Fibroblast of lung (primary cell): ENCODE measurements at regions not wholly inside any gene's neighbourhood (a gene's known extent, or its start where the extent isn't known, plus 50 kb on each side); places are given as distances from the start of the nearest gene placed in this dataset.

Experiments
- DNase-seq, 2 donors: peaks; one replicate each; pipeline versions ENCODE4 v3.0.0 to v3.0.0-alpha.2; 2010; ENCODE audit warnings: low read depth in 2 of 2
- H2AFZ ChIP-seq: 2 replicates; pipeline ENCODE4 v1.5.1; 2012; ENCODE audit warnings: low read length, control low read depth, inconsistent platforms
- H3K27ac ChIP-seq: 2 replicates; pipeline ENCODE4 v1.5.1; 2011; ENCODE audit warnings: low read length, control low read depth; ENCODE audit not compliant: insufficient read depth
- H3K27me3 ChIP-seq: 2 replicates; pipeline ENCODE4 v1.5.1; 2011; ENCODE audit warnings: mild to moderate bottlenecking, low read length; ENCODE audit not compliant: control insufficient read depth, insufficient read depth
- H3K36me3 ChIP-seq: 2 replicates; pipeline ENCODE4 v1.5.1; 2011; ENCODE audit warnings: low read length; ENCODE audit not compliant: control insufficient read depth, insufficient read depth
- H3K4me1 ChIP-seq: 2 replicates; pipeline ENCODE4 v1.5.1; 2011; ENCODE audit warnings: low read length; ENCODE audit not compliant: control insufficient read depth, insufficient read depth; ENCODE audit errors: extremely low read depth
- H3K4me2 ChIP-seq: 2 replicates; pipeline ENCODE4 v1.5.1; 2011; ENCODE audit warnings: low read length, control low read depth; ENCODE audit not compliant: insufficient read depth; ENCODE audit errors: extremely low read depth
- H3K4me3 ChIP-seq, 4 experiments: fragments of 200-600 bp in 1 of 4; sonication (generic) in 1 of 4; replicated peaks in 1 of 4; 2 replicates each; pipeline ENCODE4 v1.5.1; 2011 to 2016; ENCODE audit warnings: low read length in 4 of 4, low read depth in 3 of 4, mild to moderate bottlenecking in 3 of 4, control low read depth in 2 of 4, inconsistent platforms in 1 of 4, mixed read lengths in 1 of 4; ENCODE audit not compliant: insufficient read depth in 1 of 4; ENCODE audit errors: control extremely low read depth in 1 of 4
- H3K79me2 ChIP-seq: 2 replicates; pipeline ENCODE4 v1.5.1; 2012; ENCODE audit warnings: mild to moderate bottlenecking, low read length, inconsistent platforms; ENCODE audit not compliant: control insufficient read depth, insufficient read depth
- H3K9ac ChIP-seq: 2 replicates; pipeline ENCODE4 v1.5.1; 2011; ENCODE audit warnings: mild to moderate bottlenecking, low read length, control low read depth; ENCODE audit not compliant: insufficient read depth
- H3K9me3 ChIP-seq: 2 replicates; pipeline ENCODE4 v1.5.1; 2012; ENCODE audit warnings: low read depth, low read length; ENCODE audit not compliant: control insufficient read depth, insufficient read depth
- H4K20me1 ChIP-seq: 2 replicates; pipeline ENCODE4 v1.5.1; 2011; ENCODE audit warnings: low read length; ENCODE audit not compliant: control insufficient read depth, insufficient read depth; ENCODE audit errors: extremely low read depth
- CTCF ChIP-seq, 2 donors: IDR thresholded peaks in 1 of 2; conservative IDR thresholded peaks in 1 of 2; 1 replicate in 1 of 2; 2 replicates in 1 of 2; pipeline ENCODE4 v1.5.1; 2011 to 2012; ENCODE audit warnings: low read length in 2 of 2, control low read depth in 1 of 2, inconsistent platforms in 1 of 2, low read depth in 1 of 2, mild to moderate bottlenecking in 1 of 2
- EZH2 ChIP-seq: IDR thresholded peaks from 2 replicates; pipeline ENCODE4 v1.5.1; 2012; ENCODE audit warnings: low read length, control low read depth, mild to moderate bottlenecking; ENCODE audit errors: missing control alignments

- H2AFZ ChIP-seq = no peak overlapping the region
- H4K20me1 ChIP-seq = no peaks in the 10 kb centered on the region
- TF ChIP-seq CTCF (conservative IDR thresholded peaks at IDR 0.05 in 1 of 2, IDR thresholded peaks at IDR 0.05 in 1 of 2; ENCODE audit: low read depth in 1 of 2, low read length in 2 of 2) (no peak), EZH2 (no peak)
- H3K27ac ChIP-seq = no peak overlapping the region
- H3K4me3 ChIP-seq = no peak overlapping the region
- no peaks in the 10 kb centered on the region for H3K4me1 ChIP-seq
- H3K9me3 ChIP-seq = no peaks in the 10 kb centered on the region
- H3K36me3 ChIP-seq = no peaks in the 10 kb centered on the region
- H3K4me2 ChIP-seq = no peak overlapping the region
- no peak overlapping the region for H3K9ac ChIP-seq
- DNase-seq = no peak
- no peaks in the 10 kb centered on the region for H3K27me3 ChIP-seq
- no peaks in the 10 kb centered on the region for H3K79me2 ChIP-seq
Observed at GRCh38 chr5:116905885-116906284, 331.3 kb upstream of the SEMA6A start.

- DNase-seq = no peak
- no peaks in the 10 kb centered on the region for H4K20me1 ChIP-seq
- no peaks in the 10 kb centered on the region for H3K79me2 ChIP-seq
- TF ChIP-seq EZH2 (no peak), CTCF (conservative IDR thresholded peaks at IDR 0.05 in 1 of 2, IDR thresholded peaks at IDR 0.05 in 1 of 2; ENCODE audit: low read depth in 1 of 2, low read length in 2 of 2) (no peak)
- H3K4me2 ChIP-seq = no peak overlapping the region
- H3K4me3 ChIP-seq = no peak overlapping the region
- H3K27ac ChIP-seq = no peak overlapping the region
- H3K9me3 ChIP-seq = no peaks in the 10 kb centered on the region
- H3K27me3 ChIP-seq = no peaks in the 10 kb centered on the region
- no peaks in the 10 kb centered on the region for H3K4me1 ChIP-seq
- H3K36me3 ChIP-seq = no peaks in the 10 kb centered on the region
- H3K9ac ChIP-seq = no peak overlapping the region
- no peak overlapping the region for H2AFZ ChIP-seq
Observed at GRCh38 chr5:116900793-116901192, 326.2 kb upstream of the SEMA6A start.

- no peaks in the 10 kb centered on the region for H3K9me3 ChIP-seq
- H3K27me3 ChIP-seq = no peaks in the 10 kb centered on the region
- H3K9ac ChIP-seq = no peak overlapping the region
- DNase-seq = no peak
- no peaks in the 10 kb centered on the region for H3K4me1 ChIP-seq
- no peaks in the 10 kb centered on the region for H3K79me2 ChIP-seq
- H3K27ac ChIP-seq = no peak overlapping the region
- no peak overlapping the region for H2AFZ ChIP-seq
- H3K36me3 ChIP-seq = no peaks in the 10 kb centered on the region
- no peak overlapping the region for H3K4me3 ChIP-seq
- H4K20me1 ChIP-seq = no peaks in the 10 kb centered on the region
- no peak for TF ChIP-seq CTCF (conservative IDR thresholded peaks at IDR 0.05 in 1 of 2, IDR thresholded peaks at IDR 0.05 in 1 of 2; ENCODE audit: low read depth in 1 of 2, low read length in 2 of 2)
- no peak for TF ChIP-seq EZH2
- no peak overlapping the region for H3K4me2 ChIP-seq
Observed at GRCh38 chr5:116898917-116899316, 324.3 kb upstream of the SEMA6A start.
